Right atrium auricular region (tissue), 2 donors: ENCODE measurements at regions not wholly inside any gene's neighbourhood (a gene's known extent, or its start where the extent isn't known, plus 50 kb on each side); places are given as distances from the start of the nearest gene placed in this dataset.

Experiments
- DNase-seq: peaks from one replicate; pipeline ENCODE4 v3.0.0-alpha.2; 2019; ENCODE audit warnings: low spot score
- H3K27ac ChIP-seq, 2 donors: fragments of 200-600 bp; sonication (generic); 1 replicate in 1 of 2; 2 replicates in 1 of 2; pipeline ENCODE4 v1.5.1; 2016 to 2019
- H3K27me3 ChIP-seq, 2 donors: fragments of 200-600 bp; sonication (generic); one replicate each; pipeline versions ENCODE4 v1.5.1 to v1.6.0; 2017 to 2019
- H3K36me3 ChIP-seq: fragments of 200-600 bp; sonication (generic); one replicate; pipeline ENCODE4 v1.5.1; 2016
- H3K4me1 ChIP-seq, 2 donors: fragments of 200-600 bp; sonication (generic); one replicate each; pipeline versions ENCODE4 v1.5.1 to v1.6.0; 2017 to 2019
- H3K4me3 ChIP-seq, 2 donors: fragments of 200-600 bp; sonication (generic); 1 replicate in 1 of 2; 2 replicates in 1 of 2; pipeline ENCODE4 v1.5.1; 2017 to 2019; ENCODE audit warnings: mild to moderate bottlenecking in 1 of 2, moderate library complexity in 1 of 2
- H3K9me3 ChIP-seq, 2 donors: fragments of 200-600 bp; sonication (generic); one replicate each; pipeline ENCODE4 v1.5.1; 2019
- CTCF ChIP-seq, 2 donors: fragments of 200-600 bp; sonication (generic); IDR thresholded peaks; one replicate each; pipeline ENCODE4 v1.5.1; 2019; ENCODE audit warnings: antibody characterized with exemption in 2 of 2

DNA sequence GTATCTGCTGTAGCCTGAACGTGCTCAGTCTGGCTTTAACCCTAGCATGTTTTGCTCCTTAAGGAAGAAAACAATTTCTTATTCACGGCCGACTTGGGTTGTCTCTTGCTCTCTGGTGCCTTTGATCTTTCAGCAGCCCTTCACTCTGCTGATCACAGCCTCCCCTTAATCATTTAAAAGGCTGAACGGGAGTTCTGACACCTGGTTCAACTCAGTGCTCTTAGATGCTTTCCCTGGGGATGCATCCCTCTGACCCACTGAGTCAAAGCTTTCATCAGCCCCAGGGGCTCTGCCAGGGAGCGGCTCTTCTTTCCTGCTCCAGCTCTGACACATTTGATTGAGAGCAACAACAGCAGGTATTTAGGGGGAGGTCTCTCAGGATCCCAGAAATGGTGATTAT is 79.0 kb upstream of the FYN start:
- Histone ChIP-seq H3K27me3 (no peaks in the 10 kb centered on the region), H3K27ac (no peak overlapping the region), H3K9me3 (no peaks in the 10 kb centered on the region), H3K4me1 (peaks cover 0 to 20% of the 10 kb centered on the region in 2 donors), H3K4me3 (no peak overlapping the region), H3K36me3 (no peaks in the 10 kb centered on the region)
- DNase-seq = no peak
- TF ChIP-seq CTCF (IDR thresholded peaks at IDR 0.05) = no peak

GRCh38 chr6:111952821-111953540 is 79.7 kb upstream of the FYN start:
- Histone ChIP-seq H3K4me1 (peaks cover 0 to 20% of the 10 kb centered on the region in 2 donors), H3K27ac (no peak overlapping the region), H3K4me3 (no peak overlapping the region), H3K9me3 (no peaks in the 10 kb centered on the region), H3K27me3 (no peaks in the 10 kb centered on the region), H3K36me3 (no peaks in the 10 kb centered on the region)
- DNase-seq = no peak
- TF ChIP-seq CTCF (IDR thresholded peaks at IDR 0.05) = no peak

DNA sequence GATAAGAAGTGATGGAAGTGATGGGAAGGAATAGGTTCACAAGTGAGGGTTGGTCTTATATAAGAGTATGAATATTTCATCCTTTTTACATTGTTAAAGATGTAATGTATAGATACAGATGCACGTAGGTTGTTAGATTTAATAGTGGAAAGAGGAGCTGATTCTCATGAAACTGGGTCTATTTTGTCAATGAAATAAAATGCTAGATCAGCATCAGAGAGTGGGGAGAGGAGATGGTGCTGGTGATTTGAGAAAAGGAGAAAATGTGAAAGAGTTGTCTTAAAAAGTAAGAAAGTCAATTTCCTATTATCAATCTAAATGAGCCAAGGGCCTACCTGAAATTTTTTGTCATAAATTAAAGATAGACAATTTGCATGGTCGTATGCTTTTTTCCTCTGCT is 82.8 kb upstream of the FYN start:
- Histone ChIP-seq H3K27ac (no peak overlapping the region), H3K4me1 (peaks cover 0 to 13% of the 10 kb centered on the region in 2 donors), H3K36me3 (no peaks in the 10 kb centered on the region), H3K4me3 (no peak overlapping the region), H3K27me3 (no peaks in the 10 kb centered on the region), H3K9me3 (no peaks in the 10 kb centered on the region)
- DNase-seq = no peak
- no peak for TF ChIP-seq CTCF (IDR thresholded peaks at IDR 0.05)

GRCh38 chr6:111957623-111958315 is 84.5 kb upstream of the FYN start:
- TF ChIP-seq CTCF (IDR thresholded peaks at IDR 0.05) = no peak
- Histone ChIP-seq H3K4me1 (no peaks in the 10 kb centered on the region), H3K27me3 (no peaks in the 10 kb centered on the region), H3K36me3 (no peaks in the 10 kb centered on the region), H3K27ac (no peak overlapping the region), H3K4me3 (no peak overlapping the region), H3K9me3 (no peaks in the 10 kb centered on the region)
- DNase-seq = no peak

- Histone ChIP-seq H3K27me3 (no peaks in the 10 kb centered on the region), H3K4me3 (no peak overlapping the region), H3K9me3 (no peaks in the 10 kb centered on the region), H3K27ac (no peak overlapping the region), H3K36me3 (no peaks in the 10 kb centered on the region), H3K4me1 (no peaks in the 10 kb centered on the region)
- DNase-seq = no peak
- TF ChIP-seq CTCF (IDR thresholded peaks at IDR 0.05) = no peak
These were observed 85.3 kb upstream of the FYN start for GRCh38 chr6:111958534-111958933.
